Cardiac septum (tissue), 1 donor: ENCODE measurements at regions not wholly inside any gene's neighbourhood (a gene's known extent, or its start where the extent isn't known, plus 50 kb on each side); places are given as distances from the start of the nearest gene placed in this dataset.
"Not testable (repeated sequence)": the region's sequence is repeated elsewhere in the genome, so short reads cannot be mapped to it uniquely, and the experiment has no call there.

ENCODE experiments used
- DNase-seq: peaks from one replicate; pipeline ENCODE4 v3.0.0-alpha.2; 2020; ENCODE audit warnings: low spot score
- intact Hi-C: fragments of 100-400 bp; cut with DNase I; formaldehyde crosslinking; loops from one replicate; pipeline ENCODE4 v1.14.0; 2022
- donor health status: DM: no; HTN: no; CAD: no.

DNA sequence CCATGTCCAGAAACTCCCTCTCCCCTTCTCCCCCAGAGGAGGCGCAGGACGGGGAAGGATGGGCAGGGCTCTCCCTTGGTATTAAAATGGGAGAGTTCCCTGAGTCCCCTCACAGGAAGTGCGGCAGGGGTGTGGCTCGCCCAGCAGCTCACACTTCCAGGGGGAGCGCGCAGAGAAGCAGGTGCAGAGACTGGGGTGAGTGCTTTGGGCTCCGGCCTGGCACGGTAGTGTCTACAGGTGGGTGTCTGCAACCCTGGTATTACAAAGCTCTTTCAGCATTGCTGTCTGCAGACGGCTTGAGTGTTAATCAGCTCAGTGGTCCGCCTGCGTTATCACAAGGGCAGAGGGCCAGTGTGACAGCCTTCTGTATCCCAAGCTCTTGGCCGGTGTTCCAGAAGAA is 114.9 kb upstream of the FBXL7 start:
- DNase-seq, result no peak
- intact Hi-C loops, result no loop called here

DNA sequence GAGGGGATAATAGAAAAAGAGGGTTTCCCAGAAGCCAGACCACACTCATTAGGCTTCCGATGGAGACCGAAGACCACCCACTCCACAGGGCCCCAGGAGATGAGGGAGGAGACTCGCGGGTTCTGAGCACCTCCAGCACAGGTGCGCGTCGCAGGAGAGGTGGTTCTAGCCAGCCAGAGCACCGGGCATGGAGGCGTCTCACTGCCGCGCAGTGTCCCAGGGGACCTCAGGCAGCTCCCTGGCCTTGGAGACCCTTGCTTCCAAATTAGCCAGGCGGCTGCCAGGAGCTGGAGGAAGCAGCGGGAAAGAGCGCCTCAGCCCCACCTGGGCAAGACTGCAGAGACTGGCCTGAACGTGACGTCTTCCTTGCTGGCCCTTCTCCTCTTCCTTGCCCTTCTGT is 115.4 kb upstream of the FBXL7 start:
- intact Hi-C loops, result no loop called here
- DNase-seq, result no peak

DNA sequence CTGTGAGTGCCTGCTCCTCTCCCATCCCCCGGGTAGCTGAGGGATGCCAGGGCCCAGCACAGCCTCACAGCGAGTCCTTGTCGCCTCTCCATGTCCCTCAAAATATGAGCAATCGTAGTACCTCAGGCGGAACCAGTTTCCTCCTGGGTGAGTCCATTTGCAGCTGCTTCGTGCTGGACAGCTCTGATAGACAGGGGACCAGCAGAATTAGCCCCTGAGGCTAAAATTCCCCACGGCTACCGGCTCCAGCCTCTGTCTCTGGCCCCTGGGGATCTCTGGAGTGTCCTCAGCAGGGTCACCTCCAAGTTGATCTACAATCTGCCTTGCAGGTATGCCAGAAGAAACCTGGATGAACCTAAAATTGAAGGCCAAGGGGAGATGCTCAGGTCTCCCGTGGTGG is 115.8 kb upstream of the FBXL7 start:
- intact Hi-C loops, result no loop called here
- no peak for DNase-seq

DNA sequence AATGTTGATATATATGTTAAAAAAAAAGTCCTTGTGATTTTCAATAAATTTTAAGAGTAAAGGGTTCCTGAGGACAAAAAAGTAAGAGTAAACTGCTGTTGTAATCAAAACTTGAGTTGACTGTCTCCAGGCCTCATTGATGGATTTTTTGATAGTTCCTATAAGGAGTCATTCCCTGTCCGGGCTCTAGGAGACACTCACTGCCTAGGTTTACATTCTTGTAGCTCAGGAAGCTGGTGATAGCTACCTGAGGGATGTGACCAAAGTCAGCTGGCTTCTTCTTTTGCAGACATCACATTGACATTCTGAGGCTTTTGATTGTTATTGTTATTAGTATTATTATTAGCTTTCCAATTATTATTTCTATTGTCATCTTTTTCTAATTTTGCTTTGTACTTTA is 116.5 kb upstream of the FBXL7 start:
- no peak for DNase-seq
- intact Hi-C loops, result no loop called here

DNA sequence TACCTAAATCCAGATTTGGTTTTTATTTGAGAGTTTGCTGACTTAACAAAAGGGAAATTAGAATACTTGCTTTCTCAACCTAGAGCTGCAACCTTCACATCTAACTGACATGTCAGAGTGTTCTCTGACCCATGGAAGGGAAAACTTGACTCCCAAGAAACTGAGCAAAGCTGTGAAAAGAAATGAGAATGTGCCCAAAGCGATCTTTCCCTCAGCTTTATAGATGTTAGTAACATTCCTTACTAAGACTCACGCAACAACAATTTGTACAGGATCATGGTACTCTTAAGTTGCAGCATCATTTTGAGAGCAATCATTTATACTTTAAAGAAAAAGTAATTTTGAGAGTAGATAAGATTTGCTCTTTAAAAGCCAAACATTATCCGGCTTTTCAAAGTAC is 117.0 kb upstream of the FBXL7 start:
- no peak for DNase-seq
- intact Hi-C loops, result no loop called here

DNA sequence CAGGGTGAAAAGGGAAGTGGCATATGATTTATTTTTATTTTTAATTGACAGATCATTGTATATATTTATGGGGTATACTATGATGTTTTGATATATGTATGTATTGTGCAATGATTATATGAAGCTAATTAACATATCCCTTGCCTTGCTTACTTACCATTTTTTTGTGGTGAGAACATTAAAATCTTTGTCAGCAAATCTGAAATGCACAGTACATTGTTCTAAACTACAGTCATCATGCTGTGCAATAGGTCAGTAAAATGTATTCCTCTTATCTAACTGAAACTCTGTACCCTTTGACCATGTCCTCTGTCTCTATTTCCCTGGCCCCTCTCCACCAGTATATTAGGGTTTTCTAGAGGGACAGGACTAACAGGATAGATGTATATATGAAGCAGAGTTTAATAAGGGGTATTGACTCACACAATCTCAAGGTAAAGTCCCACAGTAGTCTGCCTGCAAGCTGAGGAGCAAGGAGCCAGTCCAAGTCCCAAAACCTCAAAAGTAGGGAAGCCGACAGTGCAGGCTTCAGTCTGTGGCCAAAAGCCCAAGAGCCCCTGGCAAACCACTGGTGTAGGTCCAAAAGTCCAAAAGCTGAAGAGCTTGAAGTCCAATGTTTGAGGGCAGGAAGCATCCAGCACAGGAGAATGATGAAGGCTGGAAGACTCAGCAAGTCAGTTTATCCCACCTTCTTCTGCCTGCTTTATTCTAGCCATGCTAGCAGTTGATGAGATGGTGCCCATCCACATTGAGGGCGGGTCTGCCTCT is 122.2 kb upstream of the FBXL7 start:
- no peak for DNase-seq
- intact Hi-C loops, result loop anchor here (10.0 kb wide), 1 partner anchor 617 kb away; no protein-coding TSS in a partner anchor

DNA sequence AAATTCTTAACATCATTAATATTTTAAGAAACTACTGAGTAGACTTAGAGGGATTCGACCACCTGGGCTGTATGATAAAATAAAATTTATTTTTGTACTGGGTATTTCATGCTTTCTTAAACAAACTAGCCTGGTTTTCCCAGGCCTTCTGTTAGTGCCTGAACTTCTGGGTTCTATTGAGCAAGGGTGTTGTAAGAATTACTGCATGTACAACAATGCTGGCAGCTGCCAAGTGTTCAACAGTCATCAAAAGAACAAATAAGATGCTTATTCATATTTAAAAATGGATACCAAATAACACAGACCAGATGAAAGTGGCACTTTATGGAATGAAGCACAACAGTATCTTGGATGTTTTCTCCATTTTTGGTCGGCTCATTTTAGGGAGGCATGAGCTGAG is 123.2 kb upstream of the FBXL7 start:
- intact Hi-C loops, result loop anchor here (10.0 kb wide), 1 partner anchor 618 kb away; no protein-coding TSS in a partner anchor

DNA sequence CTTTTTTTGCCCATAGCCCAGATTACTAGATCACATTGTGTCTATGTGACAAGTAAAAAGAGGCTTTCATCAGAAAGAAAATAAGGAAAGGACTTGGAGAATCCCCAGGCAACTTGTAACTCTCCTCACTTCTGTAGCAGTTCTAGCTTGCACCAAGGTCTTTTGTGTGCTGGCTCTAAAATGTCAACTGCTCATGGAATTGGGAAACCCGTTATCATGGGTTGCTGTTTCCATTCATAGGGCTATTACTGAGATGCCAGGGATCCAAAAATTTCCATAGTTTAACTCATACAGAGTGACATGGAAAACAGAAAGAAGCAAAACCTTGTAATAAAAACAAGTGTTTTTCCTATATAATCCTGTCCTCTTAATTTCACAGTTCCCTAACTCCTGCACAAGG is 123.9 kb upstream of the FBXL7 start:
- no peak for DNase-seq

More for the DNA sequence above, 123.2 kb upstream of the FBXL7 start:
- no peak for DNase-seq

DNA sequence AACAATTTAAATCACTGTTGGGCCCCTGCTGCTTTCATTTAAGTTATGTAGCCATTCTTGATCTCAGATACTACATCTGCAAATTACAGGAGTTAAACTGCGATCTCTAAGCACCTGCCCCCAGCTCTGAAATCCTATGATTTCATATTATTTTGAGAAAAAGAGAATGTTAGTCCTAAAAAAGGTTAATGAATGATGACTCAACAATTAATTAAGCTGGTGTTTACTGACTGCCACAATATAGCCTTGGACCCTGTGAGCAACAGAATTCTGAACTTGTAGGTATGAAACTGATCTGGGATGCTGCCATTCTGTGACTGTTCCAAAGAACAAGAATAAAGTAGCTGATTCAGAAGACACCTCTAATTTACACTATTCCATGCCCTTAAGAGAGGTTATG is 124.4 kb upstream of the FBXL7 start:
- DNase-seq, result no peak
- intact Hi-C loops, result loop anchor here (10.0 kb wide), 1 partner anchor 619 kb away; no protein-coding TSS in a partner anchor

More for the DNA sequence above, 123.9 kb upstream of the FBXL7 start:
- intact Hi-C loops, result loop anchor here (10.0 kb wide), 1 partner anchor 619 kb away; no protein-coding TSS in a partner anchor

DNA sequence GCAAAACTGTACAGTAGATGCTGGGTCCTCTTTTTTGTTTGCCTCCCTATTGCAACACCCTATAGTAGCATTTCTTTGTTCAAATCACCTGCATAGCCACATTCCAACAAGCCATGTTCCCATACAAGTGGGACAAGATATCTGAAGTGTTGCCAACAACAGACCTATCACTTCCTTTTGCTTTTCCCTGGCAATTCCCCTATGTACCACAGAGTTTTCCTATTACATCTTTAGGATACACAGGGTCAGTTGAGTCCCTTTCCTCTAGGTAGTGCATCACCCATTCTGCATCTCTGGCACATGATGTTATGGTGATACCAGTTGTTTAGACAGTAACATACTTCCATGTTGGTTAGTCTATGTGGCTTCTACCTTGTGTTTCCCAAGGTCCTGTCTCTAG is 125.1 kb upstream of the FBXL7 start:
- intact Hi-C loops, result loop anchor here (10.0 kb wide), 1 partner anchor 620 kb away; no protein-coding TSS in a partner anchor
- no peak for DNase-seq

DNA sequence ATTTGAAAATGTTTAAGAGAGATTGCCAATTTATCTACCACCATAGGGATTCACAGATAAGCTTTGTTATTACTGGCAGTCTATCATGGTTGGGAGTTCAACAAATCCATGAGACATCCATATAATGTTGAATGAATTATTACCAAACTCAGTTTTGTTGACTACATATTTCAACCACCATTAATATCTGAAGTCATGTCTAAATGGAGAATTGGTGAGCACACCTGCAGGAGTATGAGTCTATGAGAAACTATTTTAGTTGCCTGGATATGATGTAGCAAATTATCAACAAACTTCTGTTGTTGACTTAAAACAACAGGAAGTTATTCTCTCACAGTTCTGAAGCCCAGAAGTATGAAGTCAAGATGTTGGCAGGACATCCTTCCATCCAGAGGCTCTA is 126.8 kb upstream of the FBXL7 start:
- intact Hi-C loops, result loop anchor here (10.0 kb wide), 1 partner anchor 622 kb away; no protein-coding TSS in a partner anchor
- DNase-seq, result no peak

DNA sequence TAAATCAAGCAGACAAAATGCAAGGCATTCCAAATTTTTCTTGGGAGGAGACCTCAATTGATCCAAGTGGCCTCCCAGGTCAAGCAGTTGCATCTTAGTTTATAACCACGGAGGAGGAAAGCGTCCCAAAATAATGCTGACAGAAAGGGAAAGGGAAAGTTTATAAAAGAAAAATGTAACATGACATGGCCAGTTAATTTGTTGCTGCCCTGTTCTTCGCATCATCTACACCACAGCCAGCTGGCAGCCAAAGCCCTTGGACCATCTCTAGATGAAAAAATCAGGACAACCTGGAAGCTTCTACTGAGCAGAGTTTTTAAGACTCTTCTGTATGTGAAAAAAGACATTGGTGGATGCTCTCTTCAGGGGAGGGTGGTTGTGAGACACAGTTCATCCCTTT is 128.8 kb upstream of the FBXL7 start:
- intact Hi-C loops, result loop anchor here (10.0 kb wide), 1 partner anchor 624 kb away; no protein-coding TSS in a partner anchor
- DNase-seq, result no peak

DNA sequence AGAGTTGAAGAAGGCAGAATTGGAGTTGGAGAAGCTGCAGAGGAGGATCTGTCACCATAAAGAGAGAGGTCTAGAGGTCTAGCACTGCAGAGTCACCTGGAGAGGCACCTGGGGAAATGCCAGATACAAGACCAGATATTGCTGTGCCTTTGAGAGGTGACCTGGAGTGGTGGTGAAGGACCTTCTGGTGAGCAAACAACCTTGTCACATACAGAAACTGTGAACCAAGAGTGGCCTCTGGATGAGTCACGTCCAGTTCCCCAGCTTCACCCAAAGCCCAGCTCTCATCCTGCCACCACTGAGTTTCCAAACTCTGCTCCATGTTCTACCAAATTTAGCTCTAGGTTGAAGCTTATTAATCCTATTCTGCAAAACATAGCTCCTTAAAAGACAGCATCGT is 131.1 kb upstream of the FBXL7 start:
- DNase-seq, result no peak
- intact Hi-C loops, result loop anchor here (10.0 kb wide), 1 partner anchor 466 kb away; no protein-coding TSS in a partner anchor

DNA sequence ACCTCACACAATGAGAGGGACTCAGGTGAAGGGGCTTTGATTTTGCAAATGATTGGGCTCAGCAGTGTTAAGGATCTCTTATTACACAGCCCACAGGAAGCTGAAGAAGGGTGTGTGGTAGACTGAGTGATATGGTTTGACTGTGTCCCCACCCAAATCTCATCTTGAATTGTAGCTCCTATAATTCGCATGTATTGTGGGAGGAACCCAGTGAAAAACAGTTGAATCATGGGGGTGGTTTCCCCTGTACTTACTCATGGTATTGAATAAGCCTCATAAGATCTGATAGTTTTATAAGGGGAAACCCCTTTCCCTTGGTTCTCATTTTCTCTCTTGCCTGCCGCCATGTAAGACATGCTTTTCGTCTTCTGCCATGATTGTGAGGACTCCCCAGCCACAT is 132.5 kb upstream of the FBXL7 start:
- intact Hi-C loops, result loop anchor here (10.0 kb wide), 1 partner anchor 467 kb away; no protein-coding TSS in a partner anchor

DNA sequence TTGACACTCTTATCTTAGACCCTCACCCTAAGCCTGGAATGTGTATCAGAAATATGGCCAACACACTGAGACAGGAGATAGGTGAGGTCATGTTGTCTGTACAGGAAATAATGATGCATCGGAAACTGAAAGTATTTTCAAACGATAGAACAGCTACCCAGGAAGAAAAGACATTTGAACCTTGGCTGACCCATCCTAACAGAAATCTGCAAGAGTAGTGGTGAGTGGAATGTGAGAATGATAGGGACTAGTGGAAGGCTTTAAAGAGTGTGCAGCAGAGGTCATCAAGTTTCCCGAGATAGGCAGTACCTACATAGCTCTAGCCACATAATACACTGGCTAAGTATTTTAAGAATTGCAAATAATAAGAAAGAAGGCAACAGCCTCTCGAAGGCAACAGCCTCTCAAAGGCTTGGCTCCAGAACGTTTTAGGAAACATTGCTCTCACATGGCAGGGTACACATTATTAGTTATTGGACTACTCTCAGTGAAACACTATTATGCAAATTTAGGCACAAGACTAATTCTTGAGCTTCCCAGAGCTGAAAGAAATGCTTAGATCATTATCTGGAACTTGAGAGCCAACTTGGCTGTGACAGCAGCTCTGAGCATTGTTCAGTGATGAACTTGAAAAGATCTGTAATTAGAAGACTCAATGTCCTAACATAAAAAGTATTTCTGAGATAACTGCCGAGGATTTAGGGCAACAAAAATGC is 133.1 kb upstream of the FBXL7 start:
- intact Hi-C loops, result loop anchor here (10.0 kb wide), 1 partner anchor 468 kb away; no protein-coding TSS in a partner anchor
- no peak for DNase-seq

More for the DNA sequence above, 132.5 kb upstream of the FBXL7 start:
- no peak for DNase-seq

DNA sequence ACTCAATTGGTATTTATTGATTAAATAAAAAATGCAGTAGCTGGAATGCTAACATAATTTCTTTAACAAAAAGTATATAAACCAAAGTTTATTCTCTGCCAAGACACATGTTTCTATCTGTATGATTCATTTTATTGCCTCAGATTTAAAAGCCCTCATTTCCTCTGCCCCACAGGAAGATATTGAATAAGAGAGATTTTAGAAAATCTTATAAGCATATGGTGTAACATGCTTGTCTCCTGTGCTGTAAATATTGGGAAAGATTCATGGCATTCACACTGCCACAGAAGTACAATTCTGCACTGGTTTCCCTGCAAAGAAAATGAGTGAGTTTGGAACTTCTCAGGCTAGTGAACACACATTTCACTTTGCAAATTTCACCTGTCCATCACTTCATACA is 134.9 kb upstream of the FBXL7 start:
- DNase-seq, result no peak
- intact Hi-C loops, result loop anchor here (10.0 kb wide), 1 partner anchor 470 kb away; no protein-coding TSS in a partner anchor

DNA sequence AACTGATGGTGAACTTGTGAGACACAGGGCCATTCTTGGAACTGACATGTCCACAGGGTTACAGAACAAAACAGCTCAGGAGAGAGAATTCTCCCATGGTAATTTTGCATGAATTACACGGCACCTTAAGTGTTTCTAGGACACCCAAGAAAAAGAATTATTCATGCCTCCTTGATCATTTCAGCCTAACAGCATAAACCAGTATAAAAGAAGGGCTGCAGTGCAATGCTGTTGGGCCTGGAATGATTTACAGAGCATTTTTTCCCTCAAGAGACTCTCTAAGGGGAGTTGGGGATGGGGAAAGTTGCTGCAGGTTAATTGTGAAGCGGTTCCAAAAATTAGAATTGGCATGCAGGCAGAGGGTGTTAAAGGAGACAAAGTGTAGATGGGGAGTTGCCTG is 136.4 kb upstream of the FBXL7 start:
- intact Hi-C loops, result loop anchor here (10.0 kb wide), 1 partner anchor 471 kb away; no protein-coding TSS in a partner anchor

DNA sequence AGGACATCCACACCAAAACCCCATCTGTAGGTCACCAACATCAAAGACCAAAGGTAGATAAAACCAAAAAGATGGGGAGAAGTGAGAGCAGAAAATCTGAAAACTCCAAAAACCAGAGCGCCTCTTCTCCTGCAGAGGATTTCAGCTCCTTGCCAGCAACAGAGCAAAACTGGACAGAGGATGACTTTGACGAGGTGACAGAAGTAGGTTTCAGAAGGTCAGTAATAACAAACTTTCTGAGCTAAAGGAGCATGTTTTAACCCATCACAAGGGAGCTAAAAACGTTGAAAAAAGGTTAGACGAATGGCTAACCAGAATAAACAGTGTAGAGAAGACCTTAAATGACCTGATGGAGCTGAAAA is 142.9 kb upstream of the FBXL7 start:
- DNase-seq, intact Hi-C loops: not testable (repeated sequence)

More for the DNA sequence above, 136.4 kb upstream of the FBXL7 start:
- DNase-seq, result no peak

DNA sequence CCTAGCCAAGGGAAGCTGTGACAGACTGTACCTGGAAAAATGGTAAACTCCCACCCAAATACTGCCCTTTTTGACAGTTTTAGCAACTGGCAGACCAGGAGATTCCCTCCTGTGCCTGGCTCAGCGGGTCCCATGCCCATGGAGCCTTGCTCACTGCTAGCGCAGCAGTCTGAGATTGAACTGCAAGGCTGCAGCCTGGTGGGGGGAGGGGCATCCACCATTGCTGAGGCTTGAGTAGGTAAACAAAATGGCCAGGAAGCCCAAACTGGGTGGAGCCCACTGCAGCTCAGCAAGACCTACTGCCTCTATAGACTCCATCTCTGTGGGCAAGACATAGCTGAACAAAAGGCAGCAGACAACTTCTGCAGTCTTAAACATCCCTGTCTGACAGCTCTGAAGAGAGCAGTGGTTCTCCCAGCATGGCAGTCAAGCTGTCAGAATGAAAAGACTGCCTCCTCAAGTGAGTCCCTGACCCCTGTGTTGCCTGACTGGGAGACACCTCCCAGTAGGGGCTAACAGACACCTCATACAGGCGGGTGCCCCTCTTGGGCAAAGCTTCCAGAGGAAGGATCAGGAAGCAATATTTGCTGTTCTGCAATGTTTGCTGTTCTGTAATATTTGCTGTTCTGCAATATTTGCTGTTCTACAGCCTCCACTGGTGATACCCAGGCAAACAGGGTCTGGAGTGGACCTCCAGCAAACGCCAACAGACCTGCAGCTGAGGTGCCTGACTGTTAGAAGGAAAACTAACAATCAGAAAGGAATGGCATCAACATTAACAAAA is 143.5 kb upstream of the FBXL7 start:
- DNase-seq, intact Hi-C loops: not testable (repeated sequence)

DNA sequence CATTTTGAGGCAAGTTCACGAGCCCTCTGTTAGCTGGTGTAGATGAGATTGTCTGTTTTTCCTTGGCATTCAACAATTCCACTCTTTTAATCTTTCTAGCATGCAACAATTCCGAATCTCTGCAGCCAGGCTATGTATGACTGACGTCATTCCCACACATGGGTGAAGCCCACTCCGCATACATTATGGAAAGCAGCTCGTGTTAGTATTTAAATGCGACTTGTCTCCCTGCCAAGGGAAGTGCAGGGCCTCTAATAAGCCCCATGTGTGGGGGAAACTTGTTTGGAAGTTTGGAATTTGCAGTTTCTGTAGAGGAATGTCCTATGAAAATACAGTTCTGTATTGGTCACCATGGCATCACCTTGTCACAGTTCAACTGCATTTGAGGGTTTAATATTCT is 146.0 kb upstream of the FBXL7 start:
- DNase-seq, result no peak
- intact Hi-C loops, result no loop called here
